ENCODE measurements at regions not wholly inside any gene's neighbourhood (a gene's known extent, or its start where the extent isn't known, plus 50 kb on each side); places are given as distances from the start of the nearest gene placed in this dataset.

DNA sequence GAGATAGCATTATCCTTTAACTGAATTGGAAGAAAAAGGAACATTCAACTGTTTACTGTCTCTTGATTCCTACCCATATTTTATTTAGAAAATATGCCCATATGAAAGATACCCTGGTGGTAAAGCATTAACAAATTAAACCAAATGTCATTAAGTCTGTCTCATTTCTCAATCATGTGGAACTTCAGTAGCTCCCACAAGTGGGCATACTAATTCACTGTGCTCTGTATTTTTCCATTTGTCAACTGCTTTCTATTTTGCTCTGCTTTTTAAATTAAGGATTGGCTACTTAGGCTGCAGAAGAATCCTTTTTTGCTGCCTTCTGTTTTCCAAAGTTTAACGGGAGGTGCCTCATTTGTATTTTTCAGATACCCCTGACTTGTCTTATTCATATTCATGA is 77.2 kb downstream of the DDIT4L start:
- intact Hi-C loops (cut with DNase I): no loop called here
- DNase-seq (no peak), ATAC-seq (ENCODE audit: low FRiP score) (no peak)
- 61 to 83% methylated on average over 1 of the region's 1 CpG for WGBS, 2 donors
- H3K4me3 ChIP-seq (ENCODE audit: low read length in 2 of 2): no peak overlapping the region
- H3K27me3 ChIP-seq (ENCODE audit: control insufficient read depth in 1 of 2, insufficient read depth in 2 of 2, low read length in 1 of 2): no peaks in the 10 kb centered on the region
- H3K4me1 ChIP-seq (ENCODE audit: control insufficient read depth in 1 of 2, insufficient read depth in 2 of 2, low read length in 2 of 2): no peaks in the 10 kb centered on the region
- no peak overlapping the region for H3K27ac ChIP-seq (ENCODE audit: low read depth in 1 of 2, low read length in 2 of 2)
- no peaks in the 10 kb centered on the region for H3K9me3 ChIP-seq (ENCODE audit: control insufficient read depth, low read length)
- H3K36me3 ChIP-seq (ENCODE audit: control insufficient read depth in 1 of 2, insufficient read depth in 2 of 2, low read length in 1 of 2): no peaks in the 10 kb centered on the region

DNA sequence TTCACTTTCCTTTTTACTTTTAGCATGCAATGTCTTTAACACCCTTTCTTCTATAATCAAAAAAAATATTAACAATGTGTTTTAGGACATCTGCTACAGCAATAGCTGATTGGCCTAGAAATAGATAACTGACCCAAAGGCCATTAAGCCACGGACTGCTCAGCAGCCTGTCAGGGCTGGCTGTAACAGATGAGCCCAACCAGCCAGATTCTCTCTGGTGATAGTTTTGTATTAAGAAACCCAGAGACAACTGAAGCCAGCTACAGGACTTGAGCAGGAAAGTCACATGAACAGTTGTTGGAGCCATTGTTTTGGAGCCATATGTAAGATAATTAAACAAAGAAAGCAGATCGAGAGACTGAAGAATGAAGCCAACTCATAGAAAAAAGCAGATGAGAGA is 80.3 kb downstream of the DDIT4L start:
- Histone ChIP-seq H3K36me3 (ENCODE audit: control insufficient read depth in 1 of 2, insufficient read depth in 2 of 2, low read length in 1 of 2) (no peaks in the 10 kb centered on the region), H3K4me3 (ENCODE audit: low read length in 2 of 2) (no peak overlapping the region), H3K27ac (ENCODE audit: low read depth in 1 of 2, low read length in 2 of 2) (no peak overlapping the region), H3K4me1 (ENCODE audit: control insufficient read depth in 1 of 2, insufficient read depth in 2 of 2, low read length in 2 of 2) (no peaks in the 10 kb centered on the region), H3K27me3 (ENCODE audit: control insufficient read depth in 1 of 2, insufficient read depth in 2 of 2, low read length in 1 of 2) (no peaks in the 10 kb centered on the region), H3K9me3 (ENCODE audit: control insufficient read depth, low read length) (no peaks in the 10 kb centered on the region)
- ATAC-seq (ENCODE audit: low FRiP score) (no peak), DNase-seq (no peak)
- intact Hi-C loops (cut with DNase I): no loop called here
- 79 to 81% methylated on average over 2 of the region's 2 CpGs for WGBS, 2 donors

DNA sequence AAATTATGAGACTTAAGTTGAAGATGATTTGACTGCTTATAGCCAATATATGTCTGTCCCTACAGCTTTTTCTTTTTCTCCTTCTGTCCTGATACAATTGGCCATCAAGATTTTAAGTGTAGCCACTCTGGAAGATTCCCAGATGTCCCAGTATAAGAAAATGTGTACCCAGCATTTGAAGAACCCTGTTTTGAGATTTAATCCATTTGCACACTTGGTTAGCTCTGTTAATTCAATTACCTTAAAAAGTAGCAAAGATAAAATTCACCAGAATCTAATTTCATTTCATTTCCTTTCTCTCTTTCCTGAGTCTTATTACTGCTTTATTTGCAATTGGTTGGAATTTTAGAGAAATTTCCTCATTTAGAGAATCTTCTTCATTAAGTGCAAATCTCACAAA is 81.4 kb downstream of the DDIT4L start:
- ATAC-seq (ENCODE audit: low FRiP score) (no peak), DNase-seq (no peak)
- no peaks in the 10 kb centered on the region for H3K9me3 ChIP-seq (ENCODE audit: control insufficient read depth, low read length)
- H3K4me3 ChIP-seq (ENCODE audit: low read length in 2 of 2): no peak overlapping the region
- intact Hi-C loops (cut with DNase I): no loop called here
- no peak overlapping the region for H3K27ac ChIP-seq (ENCODE audit: low read depth in 1 of 2, low read length in 2 of 2)
- H3K4me1 ChIP-seq (ENCODE audit: control insufficient read depth in 1 of 2, insufficient read depth in 2 of 2, low read length in 2 of 2): no peaks in the 10 kb centered on the region
- no peaks in the 10 kb centered on the region for H3K36me3 ChIP-seq (ENCODE audit: control insufficient read depth in 1 of 2, insufficient read depth in 2 of 2, low read length in 1 of 2)
- H3K27me3 ChIP-seq (ENCODE audit: control insufficient read depth in 1 of 2, insufficient read depth in 2 of 2, low read length in 1 of 2): no peaks in the 10 kb centered on the region

DNA sequence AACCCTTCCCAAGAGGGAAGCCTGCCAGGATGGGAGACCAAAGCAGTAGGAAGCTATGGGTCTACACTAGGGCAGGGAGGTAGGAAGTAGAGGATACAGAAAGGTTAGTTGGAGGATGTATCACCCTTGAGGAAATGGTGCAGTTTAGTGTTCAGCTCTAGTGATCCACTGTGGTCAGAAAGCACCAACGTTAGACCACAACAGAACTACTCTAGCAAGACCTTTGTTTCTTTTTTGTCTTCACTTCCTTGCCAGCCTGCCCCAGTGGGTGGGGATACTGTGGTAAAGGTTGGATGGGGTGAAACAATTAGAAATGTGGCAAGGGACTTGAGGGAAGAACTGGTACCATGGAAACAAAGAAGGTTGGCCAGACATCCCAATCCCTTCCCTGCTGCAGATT is 83.3 kb downstream of the DDIT4L start:
- DNase-seq: no peak
- ATAC-seq (ENCODE audit: low FRiP score): no peak
- H3K36me3 ChIP-seq (ENCODE audit: control insufficient read depth in 1 of 2, insufficient read depth in 2 of 2, low read length in 1 of 2): no peaks in the 10 kb centered on the region
- no peak overlapping the region for H3K4me3 ChIP-seq (ENCODE audit: low read length in 2 of 2)
- H3K4me1 ChIP-seq (ENCODE audit: control insufficient read depth in 1 of 2, insufficient read depth in 2 of 2, low read length in 2 of 2): no peaks in the 10 kb centered on the region
- H3K27me3 ChIP-seq (ENCODE audit: control insufficient read depth in 1 of 2, insufficient read depth in 2 of 2, low read length in 1 of 2): no peaks in the 10 kb centered on the region
- no peaks in the 10 kb centered on the region for H3K9me3 ChIP-seq (ENCODE audit: control insufficient read depth, low read length)
- 57 to 67% methylated on average over 1 of the region's 1 CpG for WGBS, 2 donors
- no peak overlapping the region for H3K27ac ChIP-seq (ENCODE audit: low read depth in 1 of 2, low read length in 2 of 2)
- intact Hi-C loops (cut with DNase I): no loop called here

DNA sequence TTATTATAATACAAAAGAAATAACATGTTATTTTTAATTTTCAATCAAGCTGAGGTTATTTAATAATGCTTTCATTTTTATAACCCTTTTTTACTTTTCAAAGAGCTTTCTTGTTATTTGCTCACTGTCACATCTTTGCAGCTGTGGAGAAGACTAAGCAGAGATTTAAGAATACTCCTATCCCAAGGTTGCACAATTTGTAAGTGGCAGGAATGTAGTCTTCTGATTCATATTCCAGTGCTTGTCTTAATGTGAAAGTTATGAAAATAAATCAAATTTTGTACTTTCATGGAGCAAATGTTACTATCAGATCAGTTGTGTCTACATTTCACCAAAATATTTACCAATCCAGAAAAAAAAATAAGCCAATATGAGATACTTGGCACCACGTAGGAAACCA is 86.6 kb downstream of the DDIT4L start:
- Histone ChIP-seq H3K27ac (ENCODE audit: low read depth in 1 of 2, low read length in 2 of 2) (no peak overlapping the region), H3K4me3 (ENCODE audit: low read length in 2 of 2) (no peak overlapping the region), H3K9me3 (ENCODE audit: control insufficient read depth, low read length) (no peaks in the 10 kb centered on the region), H3K27me3 (ENCODE audit: control insufficient read depth in 1 of 2, insufficient read depth in 2 of 2, low read length in 1 of 2) (no peaks in the 10 kb centered on the region), H3K4me1 (ENCODE audit: control insufficient read depth in 1 of 2, insufficient read depth in 2 of 2, low read length in 2 of 2) (no peaks in the 10 kb centered on the region), H3K36me3 (ENCODE audit: control insufficient read depth in 1 of 2, insufficient read depth in 2 of 2, low read length in 1 of 2) (no peaks in the 10 kb centered on the region)
- DNase-seq: no peak
- WGBS, 2 donors: 70 to 79% methylated on average over 1 of the region's 1 CpG
- ATAC-seq (ENCODE audit: low FRiP score): no peak
- intact Hi-C loops (cut with DNase I): no loop called here

DNA sequence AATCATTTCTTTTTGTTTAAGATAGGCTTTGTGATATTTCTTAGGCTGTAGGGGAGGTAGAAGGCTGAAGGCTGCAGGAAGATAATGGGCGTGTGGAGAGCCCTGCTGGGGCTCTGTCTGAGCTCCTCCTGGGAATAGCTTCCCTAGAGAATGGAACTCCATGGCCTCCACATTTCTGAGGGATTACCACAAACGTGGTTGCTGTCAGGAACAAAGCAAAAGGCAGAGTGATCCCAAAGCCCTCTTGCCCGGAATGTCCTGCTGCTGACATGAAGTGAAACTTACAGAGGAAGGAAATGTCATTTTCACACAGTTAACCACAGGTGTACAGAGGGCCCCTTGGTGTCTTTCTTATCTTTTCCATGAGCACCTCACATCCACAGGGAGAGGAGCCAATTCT is 89.3 kb downstream of the DDIT4L start:
- no peaks in the 10 kb centered on the region for H3K4me1 ChIP-seq (ENCODE audit: control insufficient read depth in 1 of 2, insufficient read depth in 2 of 2, low read length in 2 of 2)
- H3K9me3 ChIP-seq (ENCODE audit: control insufficient read depth, low read length): no peaks in the 10 kb centered on the region
- no peak for ATAC-seq (ENCODE audit: low FRiP score)
- 48 to 57% methylated on average over 3 of the region's 3 CpGs for WGBS, 2 donors
- no peak overlapping the region for H3K27ac ChIP-seq (ENCODE audit: low read depth in 1 of 2, low read length in 2 of 2)
- DNase-seq: no peak
- no peak overlapping the region for H3K4me3 ChIP-seq (ENCODE audit: low read length in 2 of 2)
- H3K36me3 ChIP-seq (ENCODE audit: control insufficient read depth in 1 of 2, insufficient read depth in 2 of 2, low read length in 1 of 2): no peaks in the 10 kb centered on the region
- intact Hi-C loops (cut with DNase I): no loop called here
- no peaks in the 10 kb centered on the region for H3K27me3 ChIP-seq (ENCODE audit: control insufficient read depth in 1 of 2, insufficient read depth in 2 of 2, low read length in 1 of 2)

DNA sequence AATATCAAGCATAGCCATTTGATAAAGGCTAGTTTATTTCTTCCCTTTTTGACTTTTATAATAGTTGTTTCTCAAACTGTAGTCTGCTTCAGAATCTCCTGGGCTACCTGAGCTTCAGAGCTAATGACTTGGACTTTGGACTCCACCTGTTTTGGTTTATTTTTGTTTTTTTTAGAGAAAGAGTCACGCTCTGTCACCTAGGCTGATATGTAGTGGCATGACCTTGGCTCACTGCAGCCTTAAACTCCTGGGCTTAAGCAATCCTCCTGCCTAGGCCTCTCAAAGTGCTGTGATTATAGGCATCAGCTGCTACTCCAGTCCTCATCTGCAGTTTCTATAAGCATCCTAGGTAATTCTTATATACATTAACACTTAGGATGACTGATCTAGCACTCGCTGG is 90.5 kb downstream of the DDIT4L start:
- no peaks in the 10 kb centered on the region for H3K4me1 ChIP-seq (ENCODE audit: control insufficient read depth in 1 of 2, insufficient read depth in 2 of 2, low read length in 2 of 2)
- no peaks in the 10 kb centered on the region for H3K27me3 ChIP-seq (ENCODE audit: control insufficient read depth in 1 of 2, insufficient read depth in 2 of 2, low read length in 1 of 2)
- DNase-seq (no peak), ATAC-seq (ENCODE audit: low FRiP score) (no peak)
- WGBS, 2 donors: 95 to 99% methylated on average over 2 of the region's 2 CpGs
- no peaks in the 10 kb centered on the region for H3K9me3 ChIP-seq (ENCODE audit: control insufficient read depth, low read length)
- no peak overlapping the region for H3K27ac ChIP-seq (ENCODE audit: low read depth in 1 of 2, low read length in 2 of 2)
- intact Hi-C loops (cut with DNase I): loop anchor here in 1 of 2 donors (5.0 kb wide), 1 partner anchor 203 kb away; no protein-coding TSS in a partner anchor
- H3K36me3 ChIP-seq (ENCODE audit: control insufficient read depth in 1 of 2, insufficient read depth in 2 of 2, low read length in 1 of 2): no peaks in the 10 kb centered on the region
- no peak overlapping the region for H3K4me3 ChIP-seq (ENCODE audit: low read length in 2 of 2)

DNA sequence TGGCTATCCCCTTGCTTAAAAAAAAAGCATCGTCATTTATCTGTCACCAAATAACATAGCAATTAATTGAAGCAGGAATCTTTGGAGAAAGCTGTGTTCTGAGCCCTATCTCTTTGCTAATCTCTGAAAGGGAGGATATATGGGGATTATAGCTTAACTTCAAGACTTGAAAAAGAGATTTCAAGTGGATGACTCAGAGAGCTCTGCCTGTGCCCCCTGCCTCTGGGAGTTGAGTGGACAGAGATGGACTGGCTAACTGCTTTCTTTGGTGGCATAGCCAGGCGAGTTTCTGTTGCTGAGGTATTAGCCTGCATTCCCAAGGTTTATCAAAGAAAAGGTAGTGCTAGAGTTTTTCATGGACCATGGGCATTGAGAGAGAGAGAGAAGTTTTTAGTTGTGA is 91.6 kb downstream of the DDIT4L start:
- DNase-seq (no peak), ATAC-seq (ENCODE audit: low FRiP score) (no peak)
- Histone ChIP-seq H3K27me3 (ENCODE audit: control insufficient read depth in 1 of 2, insufficient read depth in 2 of 2, low read length in 1 of 2) (no peaks in the 10 kb centered on the region), H3K4me1 (ENCODE audit: control insufficient read depth in 1 of 2, insufficient read depth in 2 of 2, low read length in 2 of 2) (no peaks in the 10 kb centered on the region), H3K27ac (ENCODE audit: low read depth in 1 of 2, low read length in 2 of 2) (no peak overlapping the region), H3K9me3 (ENCODE audit: control insufficient read depth, low read length) (no peaks in the 10 kb centered on the region), H3K36me3 (ENCODE audit: control insufficient read depth in 1 of 2, insufficient read depth in 2 of 2, low read length in 1 of 2) (no peaks in the 10 kb centered on the region), H3K4me3 (ENCODE audit: low read length in 2 of 2) (no peak overlapping the region)
- intact Hi-C loops (cut with DNase I): loop anchor here in 1 of 2 donors (5.0 kb wide), 1 partner anchor 204 kb away; no protein-coding TSS in a partner anchor
- 92 to 93% methylated on average over 2 of the region's 2 CpGs for WGBS, 2 donors

DNA sequence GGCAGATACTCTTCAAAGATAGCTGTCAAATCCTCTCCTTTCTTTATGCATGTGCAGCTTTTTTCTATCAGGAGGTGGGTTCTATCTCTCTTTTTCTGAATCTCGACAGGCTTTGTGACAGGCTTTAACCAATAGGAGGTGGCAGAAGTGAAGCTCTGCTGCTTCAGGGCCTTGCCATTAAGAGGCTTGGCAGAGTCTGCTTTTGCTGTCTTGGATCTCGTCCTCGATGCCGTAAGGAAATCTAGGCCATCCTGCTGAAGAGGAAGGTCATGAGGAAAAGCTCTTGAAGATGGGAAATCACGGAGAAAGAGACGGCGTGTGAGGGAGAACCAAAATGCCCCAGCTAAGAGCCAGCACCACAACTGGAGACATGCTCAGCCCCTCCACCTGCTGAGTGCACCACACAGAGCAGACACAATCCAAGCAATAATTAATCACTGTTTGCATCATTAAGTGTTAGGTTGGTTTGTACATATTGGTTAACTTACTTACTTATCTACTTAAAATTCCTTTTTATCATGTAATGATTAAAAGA is 92.2 kb downstream of the DDIT4L start:
- intact Hi-C loops (cut with DNase I): loop anchor here in 1 of 2 donors (5.0 kb wide), 1 partner anchor 204 kb away; no protein-coding TSS in a partner anchor
- Histone ChIP-seq H3K27ac (ENCODE audit: low read depth in 1 of 2, low read length in 2 of 2) (no peak overlapping the region), H3K9me3 (ENCODE audit: control insufficient read depth, low read length) (no peaks in the 10 kb centered on the region), H3K4me1 (ENCODE audit: control insufficient read depth in 1 of 2, insufficient read depth in 2 of 2, low read length in 2 of 2) (no peaks in the 10 kb centered on the region), H3K4me3 (ENCODE audit: low read length in 2 of 2) (no peak overlapping the region), H3K27me3 (ENCODE audit: control insufficient read depth in 1 of 2, insufficient read depth in 2 of 2, low read length in 1 of 2) (no peaks in the 10 kb centered on the region), H3K36me3 (ENCODE audit: control insufficient read depth in 1 of 2, insufficient read depth in 2 of 2, low read length in 1 of 2) (no peaks in the 10 kb centered on the region)
- DNase-seq (no peak), ATAC-seq (ENCODE audit: low FRiP score) (no peak)
- WGBS, 2 donors: 75 to 77% methylated on average over 7 of the region's 7 CpGs

Measured in aorta (tissue), 5 donors.